Central memory CD8-positive, alpha-beta T cell (primary cell): ENCODE measurements at regions not wholly inside any gene's neighbourhood (a gene's known extent, or its start where the extent isn't known, plus 50 kb on each side); places are given as distances from the start of the nearest gene placed in this dataset.

Experiments
- ATAC-seq: fragments of 150-1000 bp; cut with Tn5 transposase; replicated peaks from 2 replicates; pipeline ENCODE4 v1.10.0; 2022; ENCODE audit warnings: mild to moderate bottlenecking, moderate FRiP score, moderate number of reproducible peaks; ENCODE audit not compliant: poor library complexity, severe bottlenecking; ENCODE audit errors: extremely low read depth
- DNase-seq, 2 donors: peaks; one replicate each; pipeline ENCODE4 v3.0.0; 2021; ENCODE audit warnings: low spot score in 2 of 2
- H3K27ac Mint-ChIP-seq: one replicate; pipeline ENCODE4 v1.8.0; 2022; ENCODE audit warnings: low read depth, mild to moderate bottlenecking, moderate library complexity, mixed read lengths
- H3K27me3 Mint-ChIP-seq: one replicate; pipeline ENCODE4 v1.8.0; 2022; ENCODE audit warnings: mixed read lengths
- H3K36me3 Mint-ChIP-seq: one replicate; pipeline ENCODE4 v1.8.0; 2022; ENCODE audit warnings: mild to moderate bottlenecking, moderate library complexity, mixed read lengths; ENCODE audit not compliant: insufficient read depth
- H3K4me1 Mint-ChIP-seq: one replicate; pipeline ENCODE4 v1.8.0; 2022; ENCODE audit warnings: mixed read lengths
- H3K4me3 Mint-ChIP-seq: one replicate; pipeline ENCODE4 v1.8.0; 2022; ENCODE audit warnings: mild to moderate bottlenecking, moderate library complexity, mixed read lengths
- H3K9me3 Mint-ChIP-seq: one replicate; pipeline ENCODE4 v1.8.0; 2022; ENCODE audit warnings: mixed read lengths

GRCh38 chr7:131222171-131222570 lies 105.5 kb upstream of the MKLN1 start:
- no peak overlapping the region for H3K27ac Mint-ChIP-seq
- peaks cover 2% of the 10 kb centered on the region for H3K36me3 Mint-ChIP-seq
- no peaks in the 10 kb centered on the region for H3K9me3 Mint-ChIP-seq
- DNase-seq = no peak
- no peaks in the 10 kb centered on the region for H3K27me3 Mint-ChIP-seq
- H3K4me3 Mint-ChIP-seq = no peak overlapping the region
- H3K4me1 Mint-ChIP-seq = peaks cover 8% of the 10 kb centered on the region
- peak; percentile 40 for ATAC-seq

- Mint-ChIP-seq H3K4me1 (peaks cover 10% of the 10 kb centered on the region), H3K36me3 (peaks cover 2% of the 10 kb centered on the region), H3K9me3 (no peaks in the 10 kb centered on the region), H3K4me3 (no peak overlapping the region), H3K27ac (no peak overlapping the region), H3K27me3 (no peaks in the 10 kb centered on the region)
- DNase-seq (no peak), ATAC-seq (no peak)
Measured at GRCh38 chr7:131223151-131223550, 104.5 kb upstream of the MKLN1 start.

- DNase-seq (no peak), ATAC-seq (no peak)
- H3K36me3 Mint-ChIP-seq = no peaks in the 10 kb centered on the region
- no peak overlapping the region for H3K27ac Mint-ChIP-seq
- H3K9me3 Mint-ChIP-seq = no peaks in the 10 kb centered on the region
- H3K27me3 Mint-ChIP-seq = no peaks in the 10 kb centered on the region
- H3K4me1 Mint-ChIP-seq = peaks cover 10% of the 10 kb centered on the region
- H3K4me3 Mint-ChIP-seq = no peak overlapping the region
Measured at GRCh38 chr7:131224996-131225395, 102.7 kb upstream of the MKLN1 start.

GRCh38 chr7:131225619-131226513 lies 101.8 kb upstream of the MKLN1 start:
- no peaks in the 10 kb centered on the region for H3K27me3 Mint-ChIP-seq
- H3K36me3 Mint-ChIP-seq = peaks cover 1% of the 10 kb centered on the region
- peaks cover 10% of the 10 kb centered on the region for H3K4me1 Mint-ChIP-seq
- H3K4me3 Mint-ChIP-seq = no peak overlapping the region
- DNase-seq = no peak
- no peak for ATAC-seq
- peak overlapping the region; percentile 56 for H3K27ac Mint-ChIP-seq
- no peaks in the 10 kb centered on the region for H3K9me3 Mint-ChIP-seq

- Mint-ChIP-seq H3K27ac (peak overlapping the region; percentile 56), H3K4me1 (peaks cover 16% of the 10 kb centered on the region), H3K9me3 (no peaks in the 10 kb centered on the region), H3K27me3 (no peaks in the 10 kb centered on the region), H3K36me3 (peaks cover 4% of the 10 kb centered on the region), H3K4me3 (no peak overlapping the region)
- DNase-seq = no peak
- no peak for ATAC-seq
Measured at GRCh38 chr7:131226514-131226865, 101.2 kb upstream of the MKLN1 start.

GRCh38 chr7:131231381-131232220 lies 96.1 kb upstream of the MKLN1 start:
- peak; percentile 78 for ATAC-seq
- Mint-ChIP-seq H3K36me3 (peaks cover 15% of the 10 kb centered on the region), H3K27ac (peak overlapping the region; percentile 79), H3K9me3 (no peaks in the 10 kb centered on the region), H3K4me3 (peak overlapping the region; percentile 52), H3K4me1 (peaks cover 39% of the 10 kb centered on the region), H3K27me3 (no peaks in the 10 kb centered on the region)
- DNase-seq = peak; percentile 40 to 73

GRCh38 chr7:131232768-131233167 lies 94.9 kb upstream of the MKLN1 start:
- ATAC-seq = no peak
- H3K36me3 Mint-ChIP-seq = peaks cover 15% of the 10 kb centered on the region
- H3K4me1 Mint-ChIP-seq = peaks cover 44% of the 10 kb centered on the region
- no peak overlapping the region for H3K4me3 Mint-ChIP-seq
- DNase-seq = no peak
- H3K27me3 Mint-ChIP-seq = no peaks in the 10 kb centered on the region
- peak overlapping the region; percentile 79 for H3K27ac Mint-ChIP-seq
- no peaks in the 10 kb centered on the region for H3K9me3 Mint-ChIP-seq

GRCh38 chr7:131233193-131233592 lies 94.5 kb upstream of the MKLN1 start:
- Mint-ChIP-seq H3K9me3 (no peaks in the 10 kb centered on the region), H3K4me3 (no peak overlapping the region), H3K27me3 (no peaks in the 10 kb centered on the region), H3K27ac (no peak overlapping the region), H3K4me1 (peaks cover 46% of the 10 kb centered on the region), H3K36me3 (peaks cover 15% of the 10 kb centered on the region)
- ATAC-seq (no peak), DNase-seq (no peak)

GRCh38 chr7:131234719-131235488 lies 92.8 kb upstream of the MKLN1 start:
- H3K27me3 Mint-ChIP-seq = no peaks in the 10 kb centered on the region
- H3K36me3 Mint-ChIP-seq = peaks cover 15% of the 10 kb centered on the region
- no peaks in the 10 kb centered on the region for H3K9me3 Mint-ChIP-seq
- no peak for DNase-seq
- peaks cover 53% of the 10 kb centered on the region for H3K4me1 Mint-ChIP-seq
- peak overlapping the region; percentile 97 for H3K27ac Mint-ChIP-seq
- H3K4me3 Mint-ChIP-seq = peak overlapping the region; percentile 46
- no peak for ATAC-seq

GRCh38 chr7:131235489-131236317 lies 92.0 kb upstream of the MKLN1 start:
- ATAC-seq = peak; percentile 73
- H3K4me3 Mint-ChIP-seq = peak overlapping the region; percentile 46

GRCh38 chr7:131236318-131236672 lies 91.4 kb upstream of the MKLN1 start:
- peaks cover 49% of the 10 kb centered on the region for H3K4me1 Mint-ChIP-seq
- no peak for DNase-seq
- no peak for ATAC-seq
- H3K27me3 Mint-ChIP-seq = no peaks in the 10 kb centered on the region
- no peaks in the 10 kb centered on the region for H3K9me3 Mint-ChIP-seq
- H3K27ac Mint-ChIP-seq = peak overlapping the region; percentile 97
- peaks cover 13% of the 10 kb centered on the region for H3K36me3 Mint-ChIP-seq
- H3K4me3 Mint-ChIP-seq = peak overlapping the region; percentile 46

More at GRCh38 chr7:131235489-131236317, 92.0 kb upstream of the MKLN1 start:
- DNase-seq = peak; percentile 29 to 82
- H3K27ac Mint-ChIP-seq = peak overlapping the region; percentile 97
- no peaks in the 10 kb centered on the region for H3K27me3 Mint-ChIP-seq
- peaks cover 15% of the 10 kb centered on the region for H3K36me3 Mint-ChIP-seq
- peaks cover 53% of the 10 kb centered on the region for H3K4me1 Mint-ChIP-seq
- no peaks in the 10 kb centered on the region for H3K9me3 Mint-ChIP-seq
